GM18870 (cell line): ENCODE measurements at regions not wholly inside any gene's neighbourhood (a gene's known extent, or its start where the extent isn't known, plus 50 kb on each side); places are given as distances from the start of the nearest gene placed in this dataset.
"Not testable (repeated sequence)": the region's sequence is repeated elsewhere in the genome, so short reads cannot be mapped to it uniquely, and the experiment has no call there.

Source experiments
- ATAC-seq: cut with Tn5 transposase; IDR thresholded peaks from one replicate; pipeline ENCODE4 v1.9.1; 2021; ENCODE audit warnings: moderate library complexity; ENCODE audit not compliant: unreplicated experiment

DNA sequence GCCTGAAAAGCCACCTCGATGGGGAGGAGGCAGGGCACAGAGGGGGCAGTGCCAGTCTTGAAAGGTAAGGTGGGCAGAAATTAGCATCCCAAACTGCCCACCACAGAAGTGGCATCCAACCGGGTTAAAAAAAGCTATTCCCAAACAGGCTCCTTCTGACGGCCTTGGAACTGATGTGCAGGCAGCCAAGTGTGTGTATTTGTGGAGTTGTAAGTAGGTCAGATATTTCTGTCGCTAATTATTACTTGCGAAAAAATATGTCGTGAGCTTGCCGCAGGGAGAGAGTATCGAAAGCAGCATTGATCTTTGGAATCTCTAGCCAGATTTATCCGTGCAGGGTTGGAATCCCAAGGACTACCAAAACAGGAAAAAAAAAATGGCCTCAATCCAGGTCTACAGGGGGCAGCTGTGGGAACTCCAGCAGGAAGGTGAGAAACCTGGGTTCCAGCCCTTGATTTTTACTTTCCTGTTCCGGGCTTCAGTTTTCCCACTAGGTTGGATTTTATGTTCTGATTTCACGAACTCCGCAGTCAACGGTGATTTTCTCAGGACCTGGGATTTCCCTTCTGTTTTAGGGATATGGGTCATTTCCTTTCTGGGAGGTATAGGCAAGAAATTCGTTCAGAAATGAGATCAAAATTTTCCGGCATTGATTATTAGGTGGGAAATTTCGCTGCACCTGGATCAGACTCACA lies 200.8 kb downstream of the RGS3 start:
- no peak for ATAC-seq

DNA sequence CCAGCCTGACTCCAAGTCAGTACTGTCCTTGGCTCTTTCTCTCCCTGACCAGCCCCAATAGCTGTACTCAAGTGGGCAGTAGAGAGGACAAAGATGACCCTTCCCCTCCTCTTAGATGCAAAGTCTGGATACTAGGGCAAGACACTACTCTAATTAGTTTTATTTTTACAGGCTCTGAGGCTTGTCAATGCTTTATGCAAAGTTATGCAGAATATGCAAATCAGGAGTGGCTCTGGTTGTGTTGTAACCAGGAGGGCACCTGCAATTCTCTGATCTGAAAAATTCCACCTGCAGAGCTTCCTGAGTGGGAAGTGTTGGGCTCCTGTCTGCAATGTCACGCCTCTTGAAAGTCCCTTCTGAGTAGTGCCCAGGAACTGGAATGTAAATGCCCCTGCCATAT lies 201.5 kb downstream of the RGS3 start:
- ATAC-seq = no peak

DNA sequence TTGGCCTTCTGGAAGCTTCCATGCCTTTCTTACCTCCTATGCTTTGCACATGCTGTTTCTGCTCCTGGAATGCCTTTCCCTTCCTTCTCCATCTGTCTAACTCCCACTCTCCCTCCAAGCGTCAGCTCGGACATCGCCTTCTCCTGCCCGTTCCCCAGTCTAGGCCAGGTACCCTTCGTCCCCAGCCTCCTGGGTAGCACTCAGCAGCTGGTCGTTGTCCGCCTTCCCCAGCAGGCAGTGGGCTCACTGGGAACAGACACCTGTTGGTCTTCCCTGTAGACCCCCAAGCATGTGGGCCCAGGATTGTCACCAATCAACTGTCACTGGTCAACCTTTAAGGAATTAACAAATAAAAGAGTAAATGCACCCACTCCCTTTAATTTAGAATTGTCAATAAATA lies 202.2 kb downstream of the RGS3 start:
- no peak for ATAC-seq

- ATAC-seq = no peak
Measured at GRCh38 chr9:113668061-113668460, 204.5 kb downstream of the RGS3 start.

GRCh38 chr9:113669522-113670115 lies 206.1 kb downstream of the RGS3 start:
- ATAC-seq = no peak

DNA sequence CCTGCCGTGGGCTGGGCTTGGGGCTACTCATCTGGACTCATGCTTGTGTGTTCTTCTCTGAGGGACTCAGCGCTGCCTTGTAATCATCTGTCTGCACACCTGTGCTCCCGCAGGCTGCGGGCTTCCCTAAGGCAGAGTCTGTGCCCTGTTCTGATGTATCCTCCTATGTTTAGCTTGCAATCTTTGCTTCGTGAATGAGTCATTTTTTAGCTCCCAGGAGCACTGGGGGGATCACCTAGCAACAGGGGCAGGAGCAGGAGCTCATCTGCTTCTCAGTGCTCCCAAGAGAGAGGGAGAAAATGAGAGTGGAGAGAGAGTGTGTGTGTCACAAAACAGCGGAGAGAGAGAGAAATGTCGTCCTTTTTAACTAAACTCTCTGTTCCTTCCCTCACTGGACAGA lies 202.4 kb upstream of the ZNF618 start:
- ATAC-seq = no peak

GRCh38 chr9:113674436-113674835 lies 201.7 kb upstream of the ZNF618 start:
- ATAC-seq = no peak

GRCh38 chr9:113675475-113675941 lies 200.6 kb upstream of the ZNF618 start:
- no peak for ATAC-seq

DNA sequence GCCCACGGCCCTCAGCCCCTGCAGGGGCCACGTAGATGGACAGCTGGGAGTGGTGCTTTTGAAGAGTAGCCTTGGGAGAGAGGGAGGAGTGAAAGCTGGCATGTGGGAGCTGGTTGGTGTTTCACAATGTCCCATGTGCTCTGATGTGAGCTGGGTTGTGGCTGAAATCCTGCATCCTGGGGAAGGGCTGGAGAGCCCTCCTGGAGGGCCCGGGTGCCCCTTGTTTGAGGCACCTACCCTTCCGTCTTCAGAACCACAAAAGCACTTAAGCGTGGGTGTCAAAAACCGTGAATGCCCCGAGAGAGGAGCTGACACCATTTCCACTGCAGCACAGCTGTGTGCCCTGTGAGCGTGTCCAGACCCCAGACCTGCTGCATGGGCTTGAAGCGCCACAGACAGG lies 199.1 kb upstream of the ZNF618 start:
- ATAC-seq = no peak

DNA sequence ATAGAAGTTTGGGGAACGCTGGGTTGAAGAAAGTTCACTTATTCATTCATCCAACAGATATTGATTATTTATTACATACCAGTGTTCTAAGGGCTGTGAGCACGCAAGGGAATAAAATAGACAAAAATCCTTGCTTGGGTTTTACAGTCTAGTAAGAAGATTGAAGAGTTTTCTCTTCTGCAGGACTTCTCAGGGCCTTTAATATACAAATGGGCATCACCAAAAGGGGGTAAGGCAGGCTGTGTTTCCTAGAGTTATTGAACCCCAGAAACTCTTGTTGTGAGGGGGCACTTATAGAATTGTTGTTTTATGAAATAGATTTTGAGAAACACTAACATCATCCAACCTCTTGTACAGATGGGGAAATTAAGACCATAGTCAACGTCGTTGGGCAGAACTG lies 198.5 kb upstream of the ZNF618 start:
- ATAC-seq = no peak

- ATAC-seq = no peak
Measured at GRCh38 chr9:113678119-113678858, 197.8 kb upstream of the ZNF618 start.

GRCh38 chr9:113678859-113679256 lies 197.3 kb upstream of the ZNF618 start:
- ATAC-seq = no peak

- no peak for ATAC-seq
Measured at GRCh38 chr9:113682297-113682771, 193.8 kb upstream of the ZNF618 start.

- ATAC-seq = not testable (repeated sequence)
Measured at GRCh38 chr9:113685636-113686035, 190.5 kb upstream of the ZNF618 start.

DNA sequence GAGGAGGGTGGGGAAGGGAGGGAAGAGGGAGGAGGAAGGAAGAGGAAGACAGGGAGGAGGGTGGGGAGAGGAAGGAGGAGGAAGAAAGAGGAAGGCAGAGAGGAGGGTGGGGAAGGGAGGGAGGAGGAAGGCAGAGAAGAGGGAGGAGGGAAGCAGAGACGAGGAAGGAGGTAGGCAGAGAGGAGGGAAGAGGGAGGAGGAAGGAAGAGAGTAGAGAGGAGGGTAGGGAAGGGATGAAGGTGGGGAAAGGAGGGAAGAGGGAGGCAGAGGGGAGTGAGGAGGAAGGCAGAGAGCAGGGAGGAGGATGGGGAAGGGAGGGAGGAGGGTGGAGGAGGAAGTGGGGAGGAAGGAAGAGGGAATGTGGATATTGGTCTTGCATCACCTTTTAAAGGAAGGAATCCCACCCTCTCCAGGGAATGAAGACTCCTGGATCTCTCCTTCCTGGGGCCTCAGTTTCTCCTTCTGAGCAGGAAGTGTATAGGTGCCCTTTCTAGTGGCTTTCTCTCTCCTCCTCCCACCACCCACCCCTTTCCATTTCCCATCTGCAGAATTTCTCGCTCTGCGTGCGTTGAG lies 188.9 kb upstream of the ZNF618 start:
- ATAC-seq = no peak

GRCh38 chr9:113687680-113688371 lies 188.3 kb upstream of the ZNF618 start:
- no peak for ATAC-seq

DNA sequence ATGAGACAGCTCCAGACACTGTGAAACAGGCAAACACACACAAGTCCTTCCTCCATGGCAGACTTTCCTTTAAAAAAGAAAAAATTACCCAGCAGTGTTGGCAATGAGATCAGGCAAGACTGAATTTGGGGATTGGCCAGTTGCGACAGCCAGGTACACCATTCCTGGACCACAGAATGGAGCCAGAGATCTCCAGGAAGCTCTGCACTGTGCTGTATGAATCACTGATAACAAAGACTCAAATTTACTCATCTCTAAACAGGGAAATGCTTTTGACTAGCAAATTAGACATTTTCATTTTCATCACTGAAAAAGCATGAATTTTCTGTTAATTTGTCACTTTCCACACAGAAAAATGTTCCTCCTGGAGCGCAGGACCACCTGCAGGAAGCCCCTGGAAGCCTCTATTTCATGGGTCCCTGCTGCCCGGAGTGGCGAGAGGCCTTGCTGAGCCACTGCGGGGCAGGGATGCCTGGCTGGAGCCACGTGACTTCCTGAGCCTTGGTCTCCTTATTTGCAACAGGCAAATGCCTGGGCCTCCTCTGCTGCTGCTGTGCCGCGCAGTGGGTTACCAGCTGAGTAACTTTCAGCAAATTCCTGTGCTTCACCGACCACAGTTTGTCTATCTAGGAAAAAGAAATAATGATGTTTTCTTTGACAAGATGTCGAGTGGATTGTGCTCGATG lies 185.9 kb upstream of the ZNF618 start:
- no peak for ATAC-seq

GRCh38 chr9:113692256-113692655 lies 183.9 kb upstream of the ZNF618 start:
- no peak for ATAC-seq

DNA sequence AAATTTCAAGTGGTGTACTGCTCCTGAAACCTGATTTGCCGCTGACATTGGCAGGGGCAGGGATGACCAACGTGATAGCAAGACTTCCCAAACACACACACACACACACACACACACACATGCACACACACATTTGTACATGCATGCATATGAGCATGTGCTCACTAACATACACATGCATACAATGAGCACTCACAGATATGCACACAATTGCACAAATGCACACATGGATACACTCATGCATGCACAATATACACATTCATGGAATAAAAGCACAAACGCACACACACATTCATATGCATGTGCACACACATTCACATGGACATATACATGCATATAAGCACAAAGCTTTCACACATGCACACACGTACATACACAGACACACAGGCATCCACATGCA lies 181.2 kb upstream of the ZNF618 start:
- no peak for ATAC-seq

DNA sequence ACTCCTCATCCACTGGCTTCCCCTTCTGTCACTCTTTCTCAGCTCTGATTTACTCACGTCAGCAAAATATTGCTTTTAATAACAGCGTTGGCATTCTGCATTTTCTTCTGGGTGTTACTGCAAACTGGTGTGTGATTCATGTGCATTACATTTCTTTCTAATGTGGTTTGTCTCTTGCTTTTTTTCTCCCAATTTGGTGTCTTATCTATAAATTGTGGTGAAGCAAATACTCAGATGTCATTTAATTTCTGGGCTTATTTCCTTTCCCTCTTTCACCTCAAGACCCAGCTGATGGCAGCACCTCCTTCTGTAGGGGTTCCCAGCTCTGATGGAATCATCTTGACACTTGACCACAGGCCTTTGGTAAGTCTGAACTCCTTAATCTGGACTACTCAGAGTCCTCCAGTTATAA lies 180.7 kb upstream of the ZNF618 start:
- ATAC-seq = no peak
